ENCODE measurements at regions not wholly inside any gene's neighbourhood (a gene's known extent, or its start where the extent isn't known, plus 50 kb on each side); places are given as distances from the start of the nearest gene placed in this dataset.

DNA sequence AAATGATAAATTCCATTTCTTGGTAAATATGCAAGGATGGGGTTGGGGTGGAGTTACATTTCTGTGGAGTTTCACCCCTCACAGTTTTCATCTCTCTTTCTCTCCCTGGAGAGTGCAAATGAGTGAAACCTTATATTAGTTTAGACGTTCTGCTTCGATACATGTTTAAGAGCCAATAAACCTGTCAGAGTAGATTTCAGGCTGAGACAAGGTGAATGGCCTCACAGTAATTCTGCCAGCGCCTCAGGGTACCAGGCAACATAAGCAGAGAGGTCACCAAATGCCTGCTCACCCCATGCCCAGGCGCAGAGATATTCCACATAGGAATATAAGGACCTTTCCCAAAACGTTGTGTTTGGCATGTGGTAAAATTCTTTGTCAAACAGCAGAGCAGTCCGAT is 154.9 kb upstream of the VLDLR start:
- no peak for DNase-seq (ENCODE audit: low spot score)
- TF ChIP-seq, protein P1, sequence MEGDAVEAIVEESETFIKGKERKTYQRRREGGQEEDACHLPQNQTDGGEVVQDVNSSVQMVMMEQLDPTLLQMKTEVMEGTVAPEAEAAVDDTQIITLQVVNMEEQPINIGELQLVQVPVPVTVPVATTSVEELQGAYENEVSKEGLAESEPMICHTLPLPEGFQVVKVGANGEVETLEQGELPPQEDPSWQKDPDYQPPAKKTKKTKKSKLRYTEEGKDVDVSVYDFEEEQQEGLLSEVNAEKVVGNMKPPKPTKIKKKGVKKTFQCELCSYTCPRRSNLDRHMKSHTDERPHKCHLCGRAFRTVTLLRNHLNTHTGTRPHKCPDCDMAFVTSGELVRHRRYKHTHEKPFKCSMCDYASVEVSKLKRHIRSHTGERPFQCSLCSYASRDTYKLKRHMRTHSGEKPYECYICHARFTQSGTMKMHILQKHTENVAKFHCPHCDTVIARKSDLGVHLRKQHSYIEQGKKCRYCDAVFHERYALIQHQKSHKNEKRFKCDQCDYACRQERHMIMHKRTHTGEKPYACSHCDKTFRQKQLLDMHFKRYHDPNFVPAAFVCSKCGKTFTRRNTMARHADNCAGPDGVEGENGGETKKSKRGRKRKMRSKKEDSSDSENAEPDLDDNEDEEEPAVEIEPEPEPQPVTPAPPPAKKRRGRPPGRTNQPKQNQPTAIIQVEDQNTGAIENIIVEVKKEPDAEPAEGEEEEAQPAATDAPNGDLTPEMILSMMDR (IDR thresholded peaks at IDR 0.05; ENCODE audit: extremely low read depth, missing control alignments): no peak

DNA sequence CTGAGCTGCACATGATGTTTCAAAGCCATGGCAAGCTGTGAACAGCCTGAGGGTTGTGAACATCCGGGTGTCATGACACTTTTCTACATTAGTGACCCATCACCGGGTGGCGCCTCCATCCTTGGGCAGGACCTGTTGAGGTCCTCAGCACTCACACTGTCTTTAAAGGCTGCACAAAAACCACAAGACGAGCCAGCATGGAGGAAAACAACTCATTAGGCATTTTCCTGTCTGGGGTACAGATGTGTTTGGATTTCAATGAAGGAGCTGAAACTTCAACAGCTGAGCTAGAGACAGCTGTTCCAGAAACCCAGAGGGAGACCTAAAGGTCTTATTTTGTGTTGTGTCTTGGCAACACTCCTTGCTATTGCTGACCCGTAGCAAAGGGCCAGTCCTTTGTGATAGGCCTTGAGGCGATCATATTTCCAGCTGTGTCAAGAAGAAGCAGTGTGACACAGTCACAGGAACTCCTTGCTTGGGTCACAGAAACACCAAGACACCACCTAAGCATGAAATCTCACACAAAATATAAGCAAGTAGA is 151.8 kb upstream of the VLDLR start:
- TF ChIP-seq, protein P1 (IDR thresholded peaks at IDR 0.05; ENCODE audit: extremely low read depth, missing control alignments): peak; percentile 9
- DNase-seq (ENCODE audit: low spot score): peak; percentile 25

DNA sequence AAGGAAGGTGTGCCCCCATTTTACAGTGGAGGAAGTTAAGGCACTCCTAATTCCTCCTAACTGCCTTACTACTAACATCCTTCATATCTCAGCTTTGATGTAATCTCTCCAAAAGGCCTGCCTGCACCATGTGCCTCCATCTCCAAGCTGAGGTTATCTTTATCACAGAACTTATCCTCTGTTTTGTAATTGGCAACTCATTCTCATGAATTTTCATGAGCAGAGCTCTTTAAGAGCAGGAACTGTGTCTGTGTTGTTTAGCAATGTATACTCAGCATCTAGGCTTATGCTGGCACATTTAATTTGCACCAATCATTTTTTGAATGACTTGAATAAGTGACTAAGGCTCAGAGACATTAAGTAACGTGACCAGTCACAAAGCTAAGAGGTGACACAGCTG is 147.9 kb upstream of the VLDLR start:
- TF ChIP-seq, protein P1 (IDR thresholded peaks at IDR 0.05; ENCODE audit: extremely low read depth, missing control alignments): no peak
- DNase-seq (ENCODE audit: low spot score): no peak

DNA sequence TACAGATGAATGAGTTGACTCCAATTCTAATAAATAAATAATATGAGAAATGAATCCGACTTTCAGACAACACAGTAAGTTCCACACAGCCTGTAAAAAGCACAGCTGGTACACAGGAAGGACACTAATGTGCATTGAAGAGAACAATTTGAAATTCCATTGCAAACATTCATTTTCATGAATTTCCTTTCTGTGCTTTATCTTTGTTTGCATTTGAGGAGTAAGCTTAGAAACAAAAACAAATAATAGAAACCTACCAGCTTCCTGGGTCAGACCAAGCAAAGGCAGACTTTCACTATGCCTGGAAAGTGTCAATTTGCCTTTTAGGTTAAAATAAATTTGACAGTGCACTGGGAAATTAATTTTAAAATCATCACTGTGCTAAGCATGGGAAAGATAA is 143.8 kb upstream of the VLDLR start:
- TF ChIP-seq, protein P1 (IDR thresholded peaks at IDR 0.05; ENCODE audit: extremely low read depth, missing control alignments): no peak
- no peak for DNase-seq (ENCODE audit: low spot score)

DNA sequence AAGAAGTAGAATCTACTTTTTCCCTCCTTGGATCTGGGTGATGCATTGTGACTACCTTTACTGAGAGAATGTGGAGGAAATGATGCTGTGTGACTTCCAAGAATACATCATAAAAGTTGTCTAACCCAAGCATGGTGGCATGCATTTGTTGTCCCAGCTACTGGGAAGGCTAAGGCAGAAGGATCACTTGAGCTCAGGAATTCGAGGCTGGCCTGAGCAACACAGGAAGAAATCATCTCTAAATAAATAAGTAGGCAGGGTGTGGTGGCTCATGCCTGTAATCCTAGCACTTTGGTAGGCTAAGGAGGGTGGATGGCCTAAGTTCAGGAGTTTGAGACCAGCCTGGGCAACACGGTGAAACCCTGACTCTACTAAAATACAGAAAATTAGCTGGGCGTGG is 143.2 kb upstream of the VLDLR start:
- no peak for DNase-seq (ENCODE audit: low spot score)
- TF ChIP-seq, protein P1 (IDR thresholded peaks at IDR 0.05; ENCODE audit: extremely low read depth, missing control alignments): no peak

- TF ChIP-seq, protein P1 (IDR thresholded peaks at IDR 0.05; ENCODE audit: extremely low read depth, missing control alignments): no peak
- no peak for DNase-seq (ENCODE audit: low spot score)
Observed at GRCh38 chr9:2479056-2479565, 142.5 kb upstream of the VLDLR start.

DNA sequence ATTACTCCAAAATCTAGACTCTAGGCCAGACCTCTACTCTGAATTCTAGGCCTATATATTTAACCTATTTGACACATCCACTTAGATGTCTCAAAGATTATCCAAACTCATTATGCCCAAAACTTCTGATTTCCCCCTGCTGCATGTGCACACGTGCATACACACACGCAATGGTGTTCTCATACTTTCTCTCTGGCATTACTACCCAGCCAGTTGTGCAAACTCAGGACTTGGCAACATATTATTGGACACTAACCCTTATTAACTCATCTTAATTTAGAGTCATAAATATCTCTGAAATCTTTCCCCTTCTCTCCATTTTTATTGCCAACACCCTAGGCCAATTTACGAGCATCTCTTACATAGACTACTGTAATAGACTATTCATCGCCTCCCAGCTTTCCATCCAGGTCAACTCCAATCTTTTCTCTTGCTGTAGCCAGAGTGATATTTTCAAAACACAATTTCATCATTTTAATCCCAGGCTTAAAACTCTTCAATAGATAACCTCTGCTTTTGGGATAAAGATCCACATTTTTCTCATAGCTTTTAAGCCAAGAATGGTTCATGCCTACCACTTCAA is 141.2 kb upstream of the VLDLR start:
- no peak for DNase-seq (ENCODE audit: low spot score)
- TF ChIP-seq, protein P1 (IDR thresholded peaks at IDR 0.05; ENCODE audit: extremely low read depth, missing control alignments): no peak

Data from GM20000 (cell line).